ENCODE measurements at regions not wholly inside any gene's neighbourhood (a gene's known extent, or its start where the extent isn't known, plus 50 kb on each side); places are given as distances from the start of the nearest gene placed in this dataset.
A peak's percentile ranks its signal among the peaks of the same experiment; 100 is the strongest.

GRCh38 chr5:83889971-83890745 is 169.5 kb upstream of the HAPLN1 start:
- no peaks in the 10 kb centered on the region for H3K9me3 ChIP-seq (ENCODE audit: low read depth, low read length)
- H3K9ac ChIP-seq (ENCODE audit: insufficient read length) = no peak overlapping the region
- H3K27ac ChIP-seq = no peak overlapping the region
- H3K36me3 ChIP-seq (ENCODE audit: insufficient read depth, low read length) = no peaks in the 10 kb centered on the region
- TF ChIP-seq FOXP2 (optimal IDR thresholded peaks at IDR 0.05; ENCODE audit: control extremely low read depth, extremely low read length, insufficient read depth) = no peak
- no peak for TF ChIP-seq EZH2 (IDR thresholded peaks at IDR 0.05)
- TF ChIP-seq POLR2AphosphoS5 (IDR thresholded peaks at IDR 0.05; ENCODE audit: borderline replicate concordance, low read depth, low read length) = no peak
- no peak for DNase-seq (ENCODE audit: low read depth, low spot score)
- H3K4me3 ChIP-seq = no peak overlapping the region

- DNase-seq (ENCODE audit: low read depth, low spot score) = no peak
- Histone ChIP-seq H3K36me3 (ENCODE audit: insufficient read depth, low read length) (no peaks in the 10 kb centered on the region), H3K4me3 (no peak overlapping the region), H3K9me3 (ENCODE audit: low read depth, low read length) (no peaks in the 10 kb centered on the region), H3K27ac (no peak overlapping the region), H3K9ac (ENCODE audit: insufficient read length) (no peak overlapping the region)
- no peak for TF ChIP-seq EZH2 (IDR thresholded peaks at IDR 0.05)
- TF ChIP-seq FOXP2 (optimal IDR thresholded peaks at IDR 0.05; ENCODE audit: control extremely low read depth, extremely low read length, insufficient read depth) = no peak
- no peak for TF ChIP-seq POLR2AphosphoS5 (IDR thresholded peaks at IDR 0.05; ENCODE audit: borderline replicate concordance, low read depth, low read length)
These were observed 157.5 kb upstream of the HAPLN1 start for GRCh38 chr5:83877911-83878706.

DNA sequence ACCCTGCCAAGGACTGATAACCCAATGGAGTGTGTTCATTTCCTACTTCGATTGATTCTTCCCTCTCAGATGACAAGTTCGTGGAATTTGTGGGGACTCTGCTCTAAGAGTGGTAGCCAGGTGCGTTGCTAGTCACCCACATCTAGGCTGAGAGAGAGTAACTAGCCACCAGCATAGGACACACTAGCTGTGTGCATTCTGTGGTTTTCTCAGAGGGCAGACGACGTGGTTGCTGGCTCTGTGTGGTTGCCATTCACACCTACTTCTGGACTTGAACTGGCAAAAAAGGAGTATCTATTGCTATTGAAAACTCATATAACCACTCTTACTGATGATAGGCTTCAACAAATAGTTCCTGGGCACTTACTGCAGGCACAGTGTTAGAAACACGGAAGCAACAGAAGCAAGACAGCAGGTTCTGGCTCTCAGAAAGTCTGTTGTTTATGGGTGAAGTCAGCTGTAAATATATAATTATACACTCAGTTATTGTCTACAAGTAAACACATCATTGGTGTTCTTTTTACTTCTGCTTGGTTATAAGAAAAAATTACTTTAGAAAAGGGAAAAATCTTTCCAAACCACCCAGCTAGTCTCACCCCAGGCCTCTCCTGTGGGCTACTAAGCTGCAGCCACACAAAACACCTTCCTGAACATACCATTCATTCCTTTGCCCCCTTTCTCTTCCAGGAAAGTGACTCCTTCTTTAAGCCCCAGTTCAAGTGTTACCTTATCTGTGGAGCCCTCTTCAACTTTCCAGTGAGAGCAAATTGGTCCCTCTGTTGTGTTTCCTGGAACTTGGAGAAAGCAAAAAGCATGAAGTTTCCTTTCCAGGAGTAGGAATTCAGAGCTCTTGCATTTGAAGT is 151.1 kb upstream of the HAPLN1 start:
- no peaks in the 10 kb centered on the region for H3K9me3 ChIP-seq (ENCODE audit: low read depth, low read length)
- no peak for DNase-seq (ENCODE audit: low read depth, low spot score)
- no peak overlapping the region for H3K9ac ChIP-seq (ENCODE audit: insufficient read length)
- no peaks in the 10 kb centered on the region for H3K36me3 ChIP-seq (ENCODE audit: insufficient read depth, low read length)
- no peak for TF ChIP-seq POLR2AphosphoS5 (IDR thresholded peaks at IDR 0.05; ENCODE audit: borderline replicate concordance, low read depth, low read length)
- TF ChIP-seq EZH2 (IDR thresholded peaks at IDR 0.05) = no peak
- TF ChIP-seq FOXP2 (optimal IDR thresholded peaks at IDR 0.05; ENCODE audit: control extremely low read depth, extremely low read length, insufficient read depth) = no peak
- no peak overlapping the region for H3K4me3 ChIP-seq
- H3K27ac ChIP-seq = no peak overlapping the region

DNA sequence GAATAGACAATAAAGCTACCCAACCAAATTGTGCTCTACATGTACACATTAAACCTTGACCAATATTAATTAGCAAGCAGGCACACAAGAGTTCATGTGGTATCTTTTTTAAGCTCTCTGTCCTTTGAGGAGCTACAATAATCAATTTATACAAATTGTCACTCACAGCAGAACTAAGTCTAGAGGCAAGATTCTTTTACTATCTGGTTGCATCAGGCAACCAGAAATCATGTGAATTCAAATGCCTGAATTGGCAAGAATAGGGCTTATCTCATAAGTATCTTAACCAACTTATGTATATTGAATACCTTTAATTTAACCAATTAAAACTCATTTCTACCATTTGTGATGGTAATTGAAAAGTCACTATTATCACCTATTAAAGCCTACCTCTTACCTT is 145.5 kb upstream of the HAPLN1 start:
- no peak overlapping the region for H3K4me3 ChIP-seq
- H3K9me3 ChIP-seq (ENCODE audit: low read depth, low read length) = no peaks in the 10 kb centered on the region
- H3K36me3 ChIP-seq (ENCODE audit: insufficient read depth, low read length) = no peaks in the 10 kb centered on the region
- H3K9ac ChIP-seq (ENCODE audit: insufficient read length) = no peak overlapping the region
- TF ChIP-seq EZH2 (IDR thresholded peaks at IDR 0.05) = no peak
- no peak for TF ChIP-seq POLR2AphosphoS5 (IDR thresholded peaks at IDR 0.05; ENCODE audit: borderline replicate concordance, low read depth, low read length)
- no peak for TF ChIP-seq FOXP2 (optimal IDR thresholded peaks at IDR 0.05; ENCODE audit: control extremely low read depth, extremely low read length, insufficient read depth)
- no peak for DNase-seq (ENCODE audit: low read depth, low spot score)
- H3K27ac ChIP-seq = peak overlapping the region; percentile 5; the same call in 1 of the 2 replicates

DNA sequence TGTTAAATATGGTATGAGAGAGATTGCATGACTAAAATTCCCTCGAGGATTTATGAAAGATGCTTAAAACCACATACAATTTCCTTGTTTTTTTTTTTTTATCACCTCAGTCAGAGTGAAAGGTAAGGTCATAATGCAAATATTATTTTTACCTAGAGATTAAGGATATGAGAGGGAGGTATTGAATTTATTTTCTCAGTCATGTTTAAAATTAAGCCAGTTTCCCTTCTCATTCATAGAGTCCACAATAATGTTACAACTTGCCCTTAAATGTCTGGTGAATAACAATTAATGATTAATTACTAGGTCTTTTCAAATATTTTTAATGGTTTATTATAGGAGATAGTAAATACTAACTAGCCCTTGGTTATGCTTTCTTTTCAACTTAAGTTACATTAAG is 144.9 kb upstream of the HAPLN1 start:
- H3K27ac ChIP-seq = no peak overlapping the region
- H3K9ac ChIP-seq (ENCODE audit: insufficient read length) = no peak overlapping the region
- no peak for DNase-seq (ENCODE audit: low read depth, low spot score)
- no peak overlapping the region for H3K4me3 ChIP-seq
- no peaks in the 10 kb centered on the region for H3K9me3 ChIP-seq (ENCODE audit: low read depth, low read length)
- no peaks in the 10 kb centered on the region for H3K36me3 ChIP-seq (ENCODE audit: insufficient read depth, low read length)
- TF ChIP-seq EZH2 (IDR thresholded peaks at IDR 0.05) (no peak), FOXP2 (optimal IDR thresholded peaks at IDR 0.05; ENCODE audit: control extremely low read depth, extremely low read length, insufficient read depth) (no peak), POLR2AphosphoS5 (IDR thresholded peaks at IDR 0.05; ENCODE audit: borderline replicate concordance, low read depth, low read length) (no peak)

DNA sequence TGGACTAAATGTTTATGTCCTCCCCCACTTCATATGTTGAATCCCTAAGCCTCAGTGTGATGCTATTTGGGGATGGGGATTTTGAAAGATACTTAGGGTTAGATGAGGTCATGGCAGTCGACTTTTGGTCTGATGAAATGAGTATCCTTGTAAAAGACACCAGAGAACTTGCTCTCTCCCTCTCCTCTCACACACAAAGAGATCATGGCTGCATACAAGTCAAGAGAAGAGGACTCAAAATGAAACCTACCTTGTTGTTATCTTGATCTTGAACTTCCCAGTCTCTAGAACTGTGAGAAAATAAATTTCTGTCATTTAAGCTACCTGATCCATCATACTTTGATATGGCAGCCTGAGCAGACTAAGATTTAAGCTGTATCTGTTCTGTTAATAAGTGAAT is 144.0 kb upstream of the HAPLN1 start:
- Histone ChIP-seq H3K27ac (no peak overlapping the region), H3K36me3 (ENCODE audit: insufficient read depth, low read length) (no peaks in the 10 kb centered on the region), H3K9me3 (ENCODE audit: low read depth, low read length) (no peaks in the 10 kb centered on the region), H3K9ac (ENCODE audit: insufficient read length) (no peak overlapping the region), H3K4me3 (no peak overlapping the region)
- DNase-seq (ENCODE audit: low read depth, low spot score) = no peak
- TF ChIP-seq EZH2 (IDR thresholded peaks at IDR 0.05) = no peak
- TF ChIP-seq POLR2AphosphoS5 (IDR thresholded peaks at IDR 0.05; ENCODE audit: borderline replicate concordance, low read depth, low read length) = no peak
- no peak for TF ChIP-seq FOXP2 (optimal IDR thresholded peaks at IDR 0.05; ENCODE audit: control extremely low read depth, extremely low read length, insufficient read depth)

- TF ChIP-seq EZH2 (IDR thresholded peaks at IDR 0.05) = no peak
- TF ChIP-seq POLR2AphosphoS5 (IDR thresholded peaks at IDR 0.05; ENCODE audit: borderline replicate concordance, low read depth, low read length) = no peak
- TF ChIP-seq FOXP2 (optimal IDR thresholded peaks at IDR 0.05; ENCODE audit: control extremely low read depth, extremely low read length, insufficient read depth) = no peak
- no peaks in the 10 kb centered on the region for H3K9me3 ChIP-seq (ENCODE audit: low read depth, low read length)
- no peak overlapping the region for H3K27ac ChIP-seq
- no peak for DNase-seq (ENCODE audit: low read depth, low spot score)
- H3K36me3 ChIP-seq (ENCODE audit: insufficient read depth, low read length) = no peaks in the 10 kb centered on the region
- H3K9ac ChIP-seq (ENCODE audit: insufficient read length) = no peak overlapping the region
- H3K4me3 ChIP-seq = peak overlapping the region; percentile 60; the same call in 1 of the 2 replicates
These were observed 136.7 kb upstream of the HAPLN1 start for GRCh38 chr5:83857341-83857740.
